Panc1 (cell line): ENCODE measurements at regions not wholly inside any gene's neighbourhood (a gene's known extent, or its start where the extent isn't known, plus 50 kb on each side); places are given as distances from the start of the nearest gene placed in this dataset.

ENCODE experiments used
- CTCF ChIP-seq: fragments of 450-650 bp; IDR thresholded peaks from 2 replicates; pipeline ENCODE4 v1.5.1; 2017; ENCODE audit warnings: mild to moderate bottlenecking
- POLR2AphosphoS5 ChIP-seq: IDR thresholded peaks from 2 replicates; pipeline ENCODE4 v1.6.1; 2012; ENCODE audit warnings: mild to moderate bottlenecking, low read depth, low read length, moderate library complexity
- SIN3A ChIP-seq: IDR thresholded peaks from 2 replicates; pipeline ENCODE4 v1.6.1; 2012; ENCODE audit warnings: low read depth, mild to moderate bottlenecking, low read length, moderate library complexity, borderline replicate concordance; ENCODE audit not compliant: insufficient read depth

- TF ChIP-seq CTCF (no peak), POLR2AphosphoS5 (no peak), SIN3A (no peak)
These were observed 450.7 kb downstream of the FOXO1 start for GRCh38 chr13:40215747-40216146.
